HCT116 (cell line): ENCODE measurements at regions not wholly inside any gene's neighbourhood (a gene's known extent, or its start where the extent isn't known, plus 50 kb on each side); places are given as distances from the start of the nearest gene placed in this dataset.

Experiments
- ATAC-seq: fragments of 200-7000 bp; cut with Tn5 transposase; 2 replicates; pipeline ENCODE4 v1.9.1; 2020; ENCODE audit warnings: mild to moderate bottlenecking, moderate library complexity
- BruUV-seq: library from RNA; stranded (reverse); fragments of 400-500 nt; replicated peaks from 2 replicates; lab custom pipeline; 2021; lab: Mats Ljungman, UMichigan
- CTCF ChIA-PET: fragments of 300-600 bp; sonication (Branson Sonifier 250); formaldehyde crosslinking; loops from one replicate; lab custom pipeline; 2021; ENCODE audit warnings: antibody characterized with exemption; lab: Charles Lee
- POLR2A ChIA-PET: fragments of 300-600, 350-600 bp; sonication (Branson Sonifier 250); formaldehyde crosslinking; loops from one replicate; lab custom pipeline; 2021; ENCODE audit warnings: antibody characterized with exemption; lab: Charles Lee
- RAD21 ChIA-PET, 2 experiments: fragments of 300-600 bp; sonication (Branson Sonifier 250); formaldehyde crosslinking; loops; one replicate each; lab custom pipeline; 2023; ENCODE audit warnings: low total read pairs in 2 of 2; ENCODE audit not compliant: uncharacterized antibody in 2 of 2, unreplicated experiment in 2 of 2, low non-redundant PET in 1 of 2; lab: Charles Lee
- DNase-seq: peaks from one replicate; pipeline ENCODE4 v3.0.0-alpha.2; 2010; ENCODE audit warnings: low read depth, low spot score
- H2AFZ ChIP-seq: fragments of 200-600 bp; shearing (Covaris generic), sonication (generic); 2 replicates; pipeline ENCODE4 v1.6.1; 2017; ENCODE audit warnings: low read depth, mixed run types, mixed read lengths, antibody characterized with exemption, low read length; ENCODE audit not compliant: poor library complexity, severe bottlenecking
- H3K27ac ChIP-seq: 2 replicates; pipeline ENCODE4 v1.5.1; 2012; ENCODE audit warnings: low read depth, low read length
- H3K27me3 ChIP-seq: fragments of 200-600 bp; sonication (generic); 2 replicates; pipeline ENCODE4 v1.6.1; 2016; ENCODE audit warnings: mixed run types, low read length, mixed read lengths; ENCODE audit not compliant: insufficient read depth
- H3K36me3 ChIP-seq, 2 experiments: fragments of 200-500 bp in 1 of 2; fragments of 200-600 bp in 1 of 2; sonication (Bioruptor generic) in 1 of 2; sonication (generic) in 1 of 2; 2 replicates each; pipeline versions ENCODE4 v1.5.1 to v1.6.1; 2014 to 2016; ENCODE audit warnings: low read length in 2 of 2, inconsistent platforms in 1 of 2, mixed read lengths in 1 of 2, mixed run types in 1 of 2; ENCODE audit not compliant: insufficient read depth in 2 of 2, control insufficient read depth in 1 of 2
- H3K4me1 ChIP-seq, 2 experiments: fragments of 200-600 bp in 1 of 2; sonication (generic) in 1 of 2; 2 replicates each; pipeline versions ENCODE4 v1.5.1 to v1.6.1; 2012 to 2017; ENCODE audit warnings: low read length in 2 of 2, inconsistent platforms in 1 of 2, mild to moderate bottlenecking in 1 of 2, mixed read lengths in 1 of 2, mixed run types in 1 of 2, moderate library complexity in 1 of 2; ENCODE audit not compliant: insufficient read depth in 2 of 2, control insufficient read depth in 1 of 2
- H3K4me2 ChIP-seq: fragments of 200-600 bp; sonication (generic); 2 replicates; pipeline ENCODE4 v1.6.1; 2017; ENCODE audit warnings: mixed run types, low read length, mixed read lengths
- H3K4me3 ChIP-seq, 2 experiments: fragments of 200-600 bp in 1 of 2; sonication (generic) in 1 of 2; replicated peaks in 1 of 2; 2 replicates each; pipeline ENCODE4 v1.5.1; 2011 to 2016; ENCODE audit warnings: low read length in 2 of 2, control low read depth in 1 of 2, low read depth in 1 of 2, mild to moderate bottlenecking in 1 of 2, mixed read lengths in 1 of 2, mixed run types in 1 of 2
- H3K79me2 ChIP-seq: fragments of 200-600 bp; sonication (generic); 2 replicates; pipeline ENCODE4 v1.6.1; 2017; ENCODE audit warnings: mild to moderate bottlenecking, mixed run types, low read length, moderate library complexity, mixed read lengths; ENCODE audit not compliant: insufficient read depth
- H3K9ac ChIP-seq: fragments of 200-600 bp; sonication (generic); 2 replicates; pipeline ENCODE4 v1.6.1; 2016; ENCODE audit warnings: low read length, mixed read lengths
- H3K9me2 ChIP-seq: fragments of 200-600 bp; sonication (generic), shearing (Covaris generic); 2 replicates; pipeline ENCODE4 v1.6.1; 2017; ENCODE audit warnings: mixed run types, mild to moderate bottlenecking, moderate library complexity; ENCODE audit not compliant: insufficient read depth
- H3K9me3 ChIP-seq, 2 experiments: fragments of 200-500 bp in 1 of 2; fragments of 200-600 bp in 1 of 2; sonication (Bioruptor generic) in 1 of 2; sonication (generic) in 1 of 2; 2 replicates each; pipeline ENCODE4 v1.6.1; 2014 to 2017; ENCODE audit warnings: low read length in 2 of 2, mixed read lengths in 2 of 2, inconsistent platforms in 1 of 2, low read depth in 1 of 2, mild to moderate bottlenecking in 1 of 2, mixed run types in 1 of 2, moderate library complexity in 1 of 2; ENCODE audit not compliant: control insufficient read depth in 1 of 2, insufficient read depth in 1 of 2
- H4K20me1 ChIP-seq: fragments of 200-600 bp; sonication (generic), shearing (Covaris generic); 2 replicates; pipeline ENCODE4 v1.6.1; 2017; ENCODE audit warnings: mixed run types, mild to moderate bottlenecking, moderate library complexity; ENCODE audit not compliant: insufficient read depth
- ATF3 ChIP-seq: IDR thresholded peaks from 2 replicates; pipeline ENCODE4 v1.6.1; 2012
- CBX3 ChIP-seq: IDR thresholded peaks from 2 replicates; pipeline ENCODE4 v1.6.1; 2012; ENCODE audit warnings: low read depth
- ELF1 ChIP-seq: IDR thresholded peaks from 2 replicates; pipeline ENCODE4 v1.6.1; 2012; ENCODE audit warnings: low read depth, borderline replicate concordance
- EZH2 ChIP-seq: fragments of 200-600 bp; sonication (generic); IDR thresholded peaks from 2 replicates; pipeline ENCODE4 v1.6.1; 2017; ENCODE audit warnings: antibody characterized with exemption, mixed run types
- FOSL1 ChIP-seq: IDR thresholded peaks from 2 replicates; pipeline ENCODE4 v1.6.1; 2012; ENCODE audit warnings: low read depth
- JUND ChIP-seq: IDR thresholded peaks from 2 replicates; pipeline ENCODE4 v1.6.1; 2012
- POLR2A ChIP-seq: IDR thresholded peaks from 2 replicates; pipeline ENCODE4 v1.7.0; 2011; ENCODE audit warnings: borderline replicate concordance; ENCODE audit not compliant: insufficient read depth, insufficient read length; ENCODE audit errors: extremely low read depth
- POLR2AphosphoS5 ChIP-seq: IDR thresholded peaks from 2 replicates; pipeline ENCODE4 v1.6.1; 2011; ENCODE audit warnings: mild to moderate bottlenecking, low read depth, low read length, moderate library complexity
- SIN3A ChIP-seq: IDR thresholded peaks from 2 replicates; pipeline ENCODE4 v1.6.1; 2012; ENCODE audit warnings: low read depth
- SP1 ChIP-seq: IDR thresholded peaks from 2 replicates; pipeline ENCODE4 v1.6.1; 2012; ENCODE audit warnings: low read depth
- SRF ChIP-seq: IDR thresholded peaks from 2 replicates; pipeline ENCODE4 v1.6.1; 2012; ENCODE audit warnings: low read depth
- TCF7L2 ChIP-seq: IDR thresholded peaks from 2 replicates; pipeline ENCODE4 v1.7.0; 2011; ENCODE audit warnings: borderline replicate concordance, inconsistent platforms; ENCODE audit not compliant: insufficient read depth, insufficient read length; ENCODE audit errors: extremely low read depth
- ZFX ChIP-seq: fragments of 450-650 bp; IDR thresholded peaks from 2 replicates; pipeline ENCODE4 v1.6.1; 2017
- ZNF274 ChIP-seq: fragments of 200-500 bp; sonication (Bioruptor generic); IDR thresholded peaks from 2 replicates; pipeline ENCODE4 v1.6.1; 2014; ENCODE audit warnings: mild to moderate bottlenecking, low read depth, low read length, inconsistent platforms
- intact Hi-C: fragments of 100-400 bp; cut with micrococcal nuclease; formaldehyde crosslinking; loops from 2 replicates; pipeline ENCODE4 v1.10.0; 2022
- TF ChIP-seq, protein P1 (sequence below), 3 experiments: fragments of 200-600 bp in 1 of 3; sonication (generic) in 1 of 3; IDR thresholded peaks in 2 of 3; conservative IDR thresholded peaks in 1 of 3; 2 replicates each; pipeline ENCODE4 v1.5.1; 2012 to 2017; ENCODE audit warnings: low read depth in 2 of 3, low read length in 2 of 3, antibody characterized with exemption in 1 of 3, borderline replicate concordance in 1 of 3, control low read depth in 1 of 3, mild to moderate bottlenecking in 1 of 3, mixed read lengths in 1 of 3, mixed run types in 1 of 3, moderate library complexity in 1 of 3; ENCODE audit not compliant: insufficient read depth in 1 of 3
- TF ChIP-seq, protein P2 (sequence below): IDR thresholded peaks from 2 replicates; pipeline ENCODE4 v1.6.1; 2011; ENCODE audit warnings: mild to moderate bottlenecking, low read length, moderate library complexity; ENCODE audit not compliant: insufficient replicate concordance; ENCODE audit errors: extremely low read depth
- TF ChIP-seq, protein P3 (sequence below): IDR thresholded peaks from 2 replicates; pipeline ENCODE4 v1.6.1; 2012

GRCh38 chr6:92110403-92110802 lies 1309.0 kb downstream of the EPHA7 start:
- Histone ChIP-seq H3K4me1 (no peaks in the 10 kb centered on the region), H4K20me1 (no peaks in the 10 kb centered on the region), H3K9ac (no peak overlapping the region), H3K79me2 (no peaks in the 10 kb centered on the region), H2AFZ (no peak overlapping the region), H3K27ac (no peak overlapping the region), H3K4me2 (no peak overlapping the region), H3K27me3 (no peaks in the 10 kb centered on the region), H3K9me2 (no peaks in the 10 kb centered on the region), H3K4me3 (no peak overlapping the region), H3K9me3 (peaks cover 11 to 21% of the 10 kb centered on the region in 2 experiments; a peak in 2 of 4 replicates), H3K36me3 (no peaks in the 10 kb centered on the region)
- ATAC-seq: no peak
- TF ChIP-seq SIN3A (no peak), ZNF274 (no peak), JUND (no peak), TCF7L2 (no peak), FOSL1 (no peak), POLR2AphosphoS5 (no peak)
- no peak for DNase-seq
- intact Hi-C loops: no loop called here
- BruUV-seq: no TSS peak
- ChIA-PET RAD21 (no interaction called here), POLR2A (no interaction called here), CTCF (no interaction called here)

DNA sequence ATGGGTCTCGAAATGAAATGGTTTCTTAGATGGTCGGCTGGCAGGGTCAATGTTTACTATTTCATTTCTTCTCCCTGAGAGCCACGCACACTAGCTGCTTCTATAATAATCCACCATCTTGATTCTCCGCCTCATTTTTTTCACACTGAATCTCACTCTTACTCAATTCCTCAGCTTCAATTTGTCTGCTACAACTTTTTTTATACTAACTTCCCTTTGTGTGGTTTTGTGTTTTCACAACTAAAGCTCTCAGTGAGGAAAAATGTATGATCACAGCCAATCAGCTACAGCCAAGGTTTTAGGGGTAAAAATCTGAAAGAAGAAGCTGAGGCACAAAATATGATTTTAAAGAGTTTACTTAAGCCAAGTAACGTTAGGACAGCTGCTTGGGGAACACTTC lies 1309.4 kb downstream of the EPHA7 start:
- ChIA-PET CTCF (no interaction called here), RAD21 (no interaction called here), POLR2A (no interaction called here)
- Histone ChIP-seq H3K4me2 (no peak overlapping the region), H4K20me1 (no peaks in the 10 kb centered on the region), H3K27ac (no peak overlapping the region), H3K9me3 (peaks cover 8 to 18% of the 10 kb centered on the region in 2 experiments; a peak in 2 of 4 replicates), H3K79me2 (no peaks in the 10 kb centered on the region), H3K4me3 (no peak overlapping the region), H3K36me3 (no peaks in the 10 kb centered on the region), H3K9ac (no peak overlapping the region), H3K9me2 (no peaks in the 10 kb centered on the region), H3K4me1 (no peaks in the 10 kb centered on the region), H3K27me3 (no peaks in the 10 kb centered on the region), H2AFZ (no peak overlapping the region)
- TF ChIP-seq CBX3: no peak
- TF ChIP-seq, protein P1, sequence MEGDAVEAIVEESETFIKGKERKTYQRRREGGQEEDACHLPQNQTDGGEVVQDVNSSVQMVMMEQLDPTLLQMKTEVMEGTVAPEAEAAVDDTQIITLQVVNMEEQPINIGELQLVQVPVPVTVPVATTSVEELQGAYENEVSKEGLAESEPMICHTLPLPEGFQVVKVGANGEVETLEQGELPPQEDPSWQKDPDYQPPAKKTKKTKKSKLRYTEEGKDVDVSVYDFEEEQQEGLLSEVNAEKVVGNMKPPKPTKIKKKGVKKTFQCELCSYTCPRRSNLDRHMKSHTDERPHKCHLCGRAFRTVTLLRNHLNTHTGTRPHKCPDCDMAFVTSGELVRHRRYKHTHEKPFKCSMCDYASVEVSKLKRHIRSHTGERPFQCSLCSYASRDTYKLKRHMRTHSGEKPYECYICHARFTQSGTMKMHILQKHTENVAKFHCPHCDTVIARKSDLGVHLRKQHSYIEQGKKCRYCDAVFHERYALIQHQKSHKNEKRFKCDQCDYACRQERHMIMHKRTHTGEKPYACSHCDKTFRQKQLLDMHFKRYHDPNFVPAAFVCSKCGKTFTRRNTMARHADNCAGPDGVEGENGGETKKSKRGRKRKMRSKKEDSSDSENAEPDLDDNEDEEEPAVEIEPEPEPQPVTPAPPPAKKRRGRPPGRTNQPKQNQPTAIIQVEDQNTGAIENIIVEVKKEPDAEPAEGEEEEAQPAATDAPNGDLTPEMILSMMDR (IDR thresholded peaks at IDR 0.05 in 2 of 3, conservative IDR thresholded peaks at IDR 0.05 in 1 of 3; ENCODE audit: borderline replicate concordance in 1 of 3, insufficient read depth in 1 of 3, low read depth in 2 of 3, low read length in 2 of 3): no peak
- no peak for TF ChIP-seq SP1
- TF ChIP-seq, protein P2, sequence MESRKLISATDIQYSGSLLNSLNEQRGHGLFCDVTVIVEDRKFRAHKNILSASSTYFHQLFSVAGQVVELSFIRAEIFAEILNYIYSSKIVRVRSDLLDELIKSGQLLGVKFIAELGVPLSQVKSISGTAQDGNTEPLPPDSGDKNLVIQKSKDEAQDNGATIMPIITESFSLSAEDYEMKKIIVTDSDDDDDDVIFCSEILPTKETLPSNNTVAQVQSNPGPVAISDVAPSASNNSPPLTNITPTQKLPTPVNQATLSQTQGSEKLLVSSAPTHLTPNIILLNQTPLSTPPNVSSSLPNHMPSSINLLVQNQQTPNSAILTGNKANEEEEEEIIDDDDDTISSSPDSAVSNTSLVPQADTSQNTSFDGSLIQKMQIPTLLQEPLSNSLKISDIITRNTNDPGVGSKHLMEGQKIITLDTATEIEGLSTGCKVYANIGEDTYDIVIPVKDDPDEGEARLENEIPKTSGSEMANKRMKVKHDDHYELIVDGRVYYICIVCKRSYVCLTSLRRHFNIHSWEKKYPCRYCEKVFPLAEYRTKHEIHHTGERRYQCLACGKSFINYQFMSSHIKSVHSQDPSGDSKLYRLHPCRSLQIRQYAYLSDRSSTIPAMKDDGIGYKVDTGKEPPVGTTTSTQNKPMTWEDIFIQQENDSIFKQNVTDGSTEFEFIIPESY: no peak
- no peak for TF ChIP-seq EZH2
- no peak for TF ChIP-seq ZFX
- TF ChIP-seq ZNF274: no peak
- TF ChIP-seq SRF: no peak
- TF ChIP-seq SIN3A: no peak
- no peak for TF ChIP-seq ATF3
- TF ChIP-seq, protein P3, sequence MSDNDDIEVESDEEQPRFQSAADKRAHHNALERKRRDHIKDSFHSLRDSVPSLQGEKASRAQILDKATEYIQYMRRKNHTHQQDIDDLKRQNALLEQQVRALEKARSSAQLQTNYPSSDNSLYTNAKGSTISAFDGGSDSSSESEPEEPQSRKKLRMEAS: no peak
- no peak for TF ChIP-seq ELF1
- no peak for TF ChIP-seq POLR2A
- BruUV-seq: no TSS peak
- DNase-seq: no peak
- ATAC-seq: no peak
- intact Hi-C loops: no loop called here
